GM23248 (cell line): ENCODE measurements at regions not wholly inside any gene's neighbourhood (a gene's known extent, or its start where the extent isn't known, plus 50 kb on each side); places are given as distances from the start of the nearest gene placed in this dataset.

Experiments
- EZH2 ChIP-seq: fragments of 200-600 bp; sonication (generic); IDR thresholded peaks from 2 replicates; pipeline ENCODE4 v1.6.1; 2018; ENCODE audit warnings: antibody characterized with exemption, mild to moderate bottlenecking; ENCODE audit not compliant: insufficient read depth, poor library complexity, severe bottlenecking
- EZH2phosphoT487 ChIP-seq: fragments of 200-600 bp; sonication (generic); IDR thresholded peaks from 2 replicates; pipeline ENCODE4 v1.6.1; 2018; ENCODE audit warnings: antibody characterized with exemption, moderate library complexity, mild to moderate bottlenecking, low read depth; ENCODE audit not compliant: insufficient read depth

GRCh38 chr3:163773136-163773535, 1305.2 kb downstream of the SI start:
- TF ChIP-seq EZH2 (no peak), EZH2phosphoT487 (no peak)
